ENCODE measurements at regions not wholly inside any gene's neighbourhood (a gene's known extent, or its start where the extent isn't known, plus 50 kb on each side); places are given as distances from the start of the nearest gene placed in this dataset.

- intact Hi-C loops (cut with DNase I) = no loop called here
- no peak overlapping the region for H3K4me3 ChIP-seq (ENCODE audit: low read length in 3 of 3)
- DNase-seq = no peak
- no peak for TF ChIP-seq CTCF (IDR thresholded peaks at IDR 0.05; ENCODE audit: borderline replicate concordance, extremely low read depth, insufficient read depth)
- no peaks in the 10 kb centered on the region for H3K4me1 ChIP-seq (ENCODE audit: control insufficient read depth in 2 of 3, insufficient read depth in 2 of 3, low read depth in 1 of 3, low read length in 3 of 3)
- H3K9me3 ChIP-seq (ENCODE audit: control insufficient read depth in 2 of 3, insufficient read depth in 1 of 3, low read length in 3 of 3) = no peaks in the 10 kb centered on the region
- H3K36me3 ChIP-seq (ENCODE audit: control insufficient read depth in 2 of 3, insufficient read depth in 3 of 3, low read length in 3 of 3) = no peaks in the 10 kb centered on the region
- H3K27me3 ChIP-seq (ENCODE audit: control insufficient read depth, insufficient read depth, low read length) = no peaks in the 10 kb centered on the region
- FAIRE-seq = no peak
- no peak overlapping the region for H3K9ac ChIP-seq (ENCODE audit: low read length in 3 of 3)
- H3K27ac ChIP-seq (ENCODE audit: low read depth in 2 of 2, low read length in 2 of 2) = no peak overlapping the region
Observed at GRCh38 chr10:109744020-109744419, 179.3 kb downstream of the XPNPEP1 start.

GRCh38 chr10:109743574-109743973, 179.7 kb downstream of the XPNPEP1 start:
- DNase-seq = no peak
- Histone ChIP-seq H3K36me3 (ENCODE audit: control insufficient read depth in 2 of 3, insufficient read depth in 3 of 3, low read length in 3 of 3) (no peaks in the 10 kb centered on the region), H3K4me1 (ENCODE audit: control insufficient read depth in 2 of 3, insufficient read depth in 2 of 3, low read depth in 1 of 3, low read length in 3 of 3) (no peaks in the 10 kb centered on the region), H3K4me3 (ENCODE audit: low read length in 3 of 3) (no peak overlapping the region), H3K9me3 (ENCODE audit: control insufficient read depth in 2 of 3, insufficient read depth in 1 of 3, low read length in 3 of 3) (no peaks in the 10 kb centered on the region), H3K9ac (ENCODE audit: low read length in 3 of 3) (no peak overlapping the region), H3K27me3 (ENCODE audit: control insufficient read depth, insufficient read depth, low read length) (no peaks in the 10 kb centered on the region), H3K27ac (ENCODE audit: low read depth in 2 of 2, low read length in 2 of 2) (no peak overlapping the region)
- intact Hi-C loops (cut with DNase I) = no loop called here
- FAIRE-seq = no peak
- TF ChIP-seq CTCF (IDR thresholded peaks at IDR 0.05; ENCODE audit: borderline replicate concordance, extremely low read depth, insufficient read depth) = no peak

GRCh38 chr10:109743146-109743545, 180.2 kb downstream of the XPNPEP1 start:
- FAIRE-seq (no peak), DNase-seq (peak in 1 of 5 donors; percentile 28)
- Histone ChIP-seq H3K4me1 (ENCODE audit: control insufficient read depth in 2 of 3, insufficient read depth in 2 of 3, low read depth in 1 of 3, low read length in 3 of 3) (no peaks in the 10 kb centered on the region), H3K9me3 (ENCODE audit: control insufficient read depth in 2 of 3, insufficient read depth in 1 of 3, low read length in 3 of 3) (no peaks in the 10 kb centered on the region), H3K27ac (ENCODE audit: low read depth in 2 of 2, low read length in 2 of 2) (no peak overlapping the region), H3K36me3 (ENCODE audit: control insufficient read depth in 2 of 3, insufficient read depth in 3 of 3, low read length in 3 of 3) (no peaks in the 10 kb centered on the region), H3K4me3 (ENCODE audit: low read length in 3 of 3) (no peak overlapping the region), H3K27me3 (ENCODE audit: control insufficient read depth, insufficient read depth, low read length) (no peaks in the 10 kb centered on the region), H3K9ac (ENCODE audit: low read length in 3 of 3) (no peak overlapping the region)
- intact Hi-C loops (cut with DNase I) = no loop called here
- no peak for TF ChIP-seq CTCF (IDR thresholded peaks at IDR 0.05; ENCODE audit: borderline replicate concordance, extremely low read depth, insufficient read depth)

GRCh38 chr10:109741712-109742111, 181.6 kb downstream of the XPNPEP1 start:
- FAIRE-seq = no peak
- no peak for TF ChIP-seq CTCF (IDR thresholded peaks at IDR 0.05; ENCODE audit: borderline replicate concordance, extremely low read depth, insufficient read depth)
- H3K4me3 ChIP-seq (ENCODE audit: low read length in 3 of 3) = no peak overlapping the region
- no peaks in the 10 kb centered on the region for H3K27me3 ChIP-seq (ENCODE audit: control insufficient read depth, insufficient read depth, low read length)
- no peak overlapping the region for H3K9ac ChIP-seq (ENCODE audit: low read length in 3 of 3)
- no peaks in the 10 kb centered on the region for H3K9me3 ChIP-seq (ENCODE audit: control insufficient read depth in 2 of 3, insufficient read depth in 1 of 3, low read length in 3 of 3)
- DNase-seq = no peak
- intact Hi-C loops (cut with DNase I) = no loop called here
- no peaks in the 10 kb centered on the region for H3K36me3 ChIP-seq (ENCODE audit: control insufficient read depth in 2 of 3, insufficient read depth in 3 of 3, low read length in 3 of 3)
- H3K27ac ChIP-seq (ENCODE audit: low read depth in 2 of 2, low read length in 2 of 2) = no peak overlapping the region
- H3K4me1 ChIP-seq (ENCODE audit: control insufficient read depth in 2 of 3, insufficient read depth in 2 of 3, low read depth in 1 of 3, low read length in 3 of 3) = no peaks in the 10 kb centered on the region

Measured in kidney (tissue), 13 donors.